SK-N-SH (cell line): ENCODE measurements at regions not wholly inside any gene's neighbourhood (a gene's known extent, or its start where the extent isn't known, plus 50 kb on each side); places are given as distances from the start of the nearest gene placed in this dataset.

ENCODE experiments used
- CTCF ChIA-PET: fragments of 300-600, 350-600 bp; formaldehyde crosslinking; extraction: SDS; loops from one replicate; lab custom pipeline; 2021; lab: Yijun Ruan, JAX
- POLR2A ChIA-PET: fragments of 350-600 bp; sonication (Branson Sonifier 250); formaldehyde crosslinking; extraction: SDS; loops from one replicate; lab custom pipeline; 2020; ENCODE audit warnings: antibody characterized with exemption, inconsistent platforms; lab: Yijun Ruan, JAX
- DNase-seq: peaks from one replicate; pipeline ENCODE4 v3.0.0; 2012
- H2AFZ ChIP-seq: fragments of 200-600 bp; sonication (generic); 2 replicates; pipeline ENCODE4 v1.8.1; 2016; ENCODE audit warnings: antibody characterized with exemption, mild to moderate bottlenecking, low read depth
- H3F3A ChIP-seq: fragments of 200-600 bp; sonication (generic); replicated peaks from 2 replicates; pipeline ENCODE3; 2016; ENCODE audit warnings: antibody characterized with exemption, mild to moderate bottlenecking; ENCODE audit not compliant: insufficient read depth
- H3K27ac ChIP-seq, 2 experiments: fragments of 200-500 bp in 1 of 2; fragments of 200-600 bp in 1 of 2; sonication (Bioruptor generic) in 1 of 2; sonication (generic), shearing (Covaris generic) in 1 of 2; 2 replicates each; pipeline versions ENCODE4 v1.5.1 to v1.6.1; 2014 to 2016; ENCODE audit warnings: low read depth in 2 of 2, inconsistent platforms in 1 of 2, low read length in 1 of 2, mild to moderate bottlenecking in 1 of 2, mixed read lengths in 1 of 2
- H3K27me3 ChIP-seq: fragments of 200-600 bp; sonication (generic), shearing (Covaris generic); 2 replicates; pipeline ENCODE4 v1.6.1; 2016; ENCODE audit warnings: mixed run types; ENCODE audit not compliant: insufficient read depth
- H3K36me3 ChIP-seq, 2 experiments: fragments of 200-500 bp in 1 of 2; fragments of 200-600 bp in 1 of 2; sonication (Bioruptor generic) in 1 of 2; sonication (generic) in 1 of 2; replicated peaks in 1 of 2; 2 replicates each; pipeline versions ENCODE3 to v1.5.1; 2014 to 2016; ENCODE audit warnings: low read length in 1 of 2, mild to moderate bottlenecking in 1 of 2; ENCODE audit not compliant: insufficient read depth in 2 of 2, control insufficient read depth in 1 of 2
- H3K4me1 ChIP-seq, 2 experiments: fragments of 200-500 bp in 1 of 2; fragments of 200-600 bp in 1 of 2; sonication (Bioruptor generic) in 1 of 2; sonication (generic), shearing (Covaris generic) in 1 of 2; 2 replicates each; pipeline versions ENCODE4 v1.5.1 to v1.6.1; 2014 to 2016; ENCODE audit warnings: low read depth in 1 of 2, low read length in 1 of 2, mixed run types in 1 of 2; ENCODE audit not compliant: insufficient read depth in 2 of 2, control insufficient read depth in 1 of 2
- H3K4me2 ChIP-seq: fragments of 200-600 bp; sonication (generic), shearing (Covaris generic); 2 replicates; pipeline ENCODE4 v1.6.1; 2017; ENCODE audit warnings: mixed run types
- H3K4me3 ChIP-seq, 2 experiments: fragments of 200-500 bp in 1 of 2; fragments of 200-600 bp in 1 of 2; sonication (Bioruptor generic) in 1 of 2; sonication (generic), shearing (Covaris generic) in 1 of 2; 2 replicates each; pipeline versions ENCODE4 v1.5.1 to v1.8.1; 2014 to 2016; ENCODE audit warnings: low read depth in 2 of 2, inconsistent platforms in 1 of 2, low read length in 1 of 2, mild to moderate bottlenecking in 1 of 2, mixed read lengths in 1 of 2, moderate library complexity in 1 of 2
- H3K79me2 ChIP-seq: fragments of 200-600 bp; sonication (generic); 2 replicates; pipeline ENCODE4 v1.8.1; 2017; ENCODE audit warnings: mild to moderate bottlenecking; ENCODE audit not compliant: insufficient read depth
- H3K9ac ChIP-seq: fragments of 200-600 bp; sonication (generic); 2 replicates; pipeline ENCODE4 v1.6.1; 2017; ENCODE audit warnings: mixed run types
- H3K9me2 ChIP-seq: fragments of 200-600 bp; sonication (generic); 2 replicates; pipeline ENCODE4 v1.6.1; 2017; ENCODE audit warnings: mixed run types
- H3K9me3 ChIP-seq: fragments of 200-600 bp; sonication (generic); 2 replicates; pipeline ENCODE4 v1.6.1; 2017; ENCODE audit warnings: mixed run types, mild to moderate bottlenecking, moderate library complexity
- H4K20me1 ChIP-seq: fragments of 200-600 bp; sonication (generic); 2 replicates; pipeline ENCODE4 v1.6.1; 2017; ENCODE audit warnings: mild to moderate bottlenecking, mixed run types; ENCODE audit not compliant: insufficient read depth
- CHD2 ChIP-seq: fragments of 150-350 bp; IDR thresholded peaks from 2 replicates; pipeline ENCODE4 v1.6.1; 2018; ENCODE audit warnings: low read length; ENCODE audit not compliant: partially characterized antibody
- ELF1 ChIP-seq: IDR thresholded peaks from 2 replicates; pipeline ENCODE4 v1.4.0; 2012
- EP300 ChIP-seq, 2 experiments: IDR thresholded peaks; 2 replicates each; pipeline versions ENCODE4 v1.4.0 to v1.6.1; 2012; ENCODE audit warnings: borderline replicate concordance in 1 of 2, low read depth in 1 of 2, low read length in 1 of 2
- FOSL2 ChIP-seq: IDR thresholded peaks from 2 replicates; pipeline ENCODE4 v1.4.0; 2012; ENCODE audit warnings: low read depth, mild to moderate bottlenecking, moderate library complexity, borderline replicate concordance
- FOXM1 ChIP-seq: IDR thresholded peaks from 2 replicates; pipeline ENCODE4 v1.4.0; 2012; ENCODE audit warnings: low read depth, mild to moderate bottlenecking
- GABPA ChIP-seq: IDR thresholded peaks from 2 replicates; pipeline ENCODE4 v1.4.0; 2012; ENCODE audit warnings: low read depth, mild to moderate bottlenecking
- GATA2 ChIP-seq: sonication (generic); formaldehyde crosslinking; IDR thresholded peaks from 2 replicates; pipeline ENCODE4 v1.5.0; 2020; ENCODE audit warnings: mild to moderate bottlenecking, missing genetic modification reagents
- JUND ChIP-seq: IDR thresholded peaks from 2 replicates; pipeline ENCODE4 v1.4.0; 2012
- MEF2A ChIP-seq: IDR thresholded peaks from 2 replicates; pipeline ENCODE4 v1.4.0; 2012; ENCODE audit warnings: low read depth, borderline replicate concordance
- NFIC ChIP-seq: IDR thresholded peaks from 2 replicates; pipeline ENCODE4 v1.4.0; 2012; ENCODE audit warnings: borderline replicate concordance
- NRF1 ChIP-seq: IDR thresholded peaks from 2 replicates; pipeline ENCODE4 v1.6.1; 2012; ENCODE audit warnings: low read depth, mild to moderate bottlenecking, low read length
- RFX5 ChIP-seq: IDR thresholded peaks from 2 replicates; pipeline ENCODE4 v1.6.1; 2012; ENCODE audit warnings: mild to moderate bottlenecking, improper control_type of control experiment, low read length
- SIN3A ChIP-seq: IDR thresholded peaks from 2 replicates; pipeline ENCODE4 v1.6.1; 2012; ENCODE audit warnings: low read depth, mild to moderate bottlenecking, low read length, moderate library complexity, borderline replicate concordance
- SMC3 ChIP-seq: IDR thresholded peaks from 2 replicates; pipeline ENCODE4 v1.6.1; 2012; ENCODE audit warnings: low read depth, low read length, improper control_type of control experiment
- TAF1 ChIP-seq: IDR thresholded peaks from 2 replicates; pipeline ENCODE4 v1.6.1; 2012; ENCODE audit warnings: low read depth, mild to moderate bottlenecking, low read length, moderate library complexity, borderline replicate concordance
- TCF12 ChIP-seq: IDR thresholded peaks from 2 replicates; pipeline ENCODE4 v1.4.0; 2012
- WGBS: methylation state at CpG from one replicate; pipeline ENCODE4 v1.1.6; 2017; ENCODE audit warnings: low lambda C conversion rate; 5-methylcytosine and 5-hydroxymethylcytosine counted together
- TF ChIP-seq, protein P1 (sequence below): IDR thresholded peaks from 2 replicates; pipeline ENCODE4 v1.6.1; 2012; ENCODE audit warnings: mild to moderate bottlenecking, low read depth, low read length, moderate library complexity
- TF ChIP-seq, protein P2 (sequence below): fragments of 150-350 bp; IDR thresholded peaks from 2 replicates; pipeline ENCODE4 v1.6.1; 2017; ENCODE audit warnings: antibody characterized with exemption, low read length, low read depth, borderline replicate concordance
- TF ChIP-seq, protein P3 (sequence below): IDR thresholded peaks from 2 replicates; pipeline ENCODE4 v1.4.0; 2012; ENCODE audit warnings: low read depth
- TF ChIP-seq, protein P4 (sequence below): fragments of 200-600 bp; sonication (generic); IDR thresholded peaks from 2 replicates; pipeline ENCODE4 v1.6.1; 2017; ENCODE audit warnings: antibody characterized with exemption, mild to moderate bottlenecking, moderate library complexity

DNA sequence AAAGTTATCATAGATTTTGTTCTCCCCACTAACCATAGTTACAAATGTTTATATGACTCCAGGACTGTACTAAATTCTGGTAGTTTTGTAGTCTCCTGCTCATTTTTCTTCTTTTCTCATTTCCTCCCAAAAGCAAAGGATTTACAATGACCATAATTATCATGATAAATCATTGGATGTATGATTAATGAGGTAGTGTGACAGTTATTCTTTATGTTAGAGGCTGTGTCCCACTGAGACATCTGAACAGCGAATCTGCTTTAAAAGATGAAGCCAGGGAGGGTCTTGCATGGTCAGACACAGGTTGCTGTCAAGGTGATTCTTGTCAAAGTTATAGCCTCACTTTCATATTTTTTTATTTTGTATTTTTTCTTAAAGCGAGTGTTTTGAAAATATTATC lies 285.2 kb upstream of the STXBP5 start:
- H3K79me2 ChIP-seq: no peaks in the 10 kb centered on the region
- DNase-seq: no peak
- H3K9ac ChIP-seq: no peak overlapping the region
- ChIA-PET CTCF (no interaction called here), POLR2A (no interaction called here)
- no peak overlapping the region for H3K4me3 ChIP-seq
- H3K36me3 ChIP-seq: no peaks in the 10 kb centered on the region
- no peak overlapping the region for H3K4me2 ChIP-seq
- peaks cover 9 to 10% of the 10 kb centered on the region in 2 experiments; a peak in 3 of 4 replicates for H3K4me1 ChIP-seq
- H3K9me3 ChIP-seq: no peaks in the 10 kb centered on the region
- WGBS: 98% methylated on average over 2 of the region's 2 CpGs
- no peaks in the 10 kb centered on the region for H4K20me1 ChIP-seq
- no peak overlapping the region for H2AFZ ChIP-seq
- no peaks in the 10 kb centered on the region for H3K27me3 ChIP-seq
- no peaks in the 10 kb centered on the region for H3K9me2 ChIP-seq
- H3K27ac ChIP-seq: no peak overlapping the region
- H3F3A ChIP-seq: peaks cover 27% of the 10 kb centered on the region
- TF ChIP-seq CHD2: no peak
- TF ChIP-seq NFIC: no peak
- TF ChIP-seq RFX5: no peak
- no peak for TF ChIP-seq FOSL2
- TF ChIP-seq, all 33 proteins: peak for 0

DNA sequence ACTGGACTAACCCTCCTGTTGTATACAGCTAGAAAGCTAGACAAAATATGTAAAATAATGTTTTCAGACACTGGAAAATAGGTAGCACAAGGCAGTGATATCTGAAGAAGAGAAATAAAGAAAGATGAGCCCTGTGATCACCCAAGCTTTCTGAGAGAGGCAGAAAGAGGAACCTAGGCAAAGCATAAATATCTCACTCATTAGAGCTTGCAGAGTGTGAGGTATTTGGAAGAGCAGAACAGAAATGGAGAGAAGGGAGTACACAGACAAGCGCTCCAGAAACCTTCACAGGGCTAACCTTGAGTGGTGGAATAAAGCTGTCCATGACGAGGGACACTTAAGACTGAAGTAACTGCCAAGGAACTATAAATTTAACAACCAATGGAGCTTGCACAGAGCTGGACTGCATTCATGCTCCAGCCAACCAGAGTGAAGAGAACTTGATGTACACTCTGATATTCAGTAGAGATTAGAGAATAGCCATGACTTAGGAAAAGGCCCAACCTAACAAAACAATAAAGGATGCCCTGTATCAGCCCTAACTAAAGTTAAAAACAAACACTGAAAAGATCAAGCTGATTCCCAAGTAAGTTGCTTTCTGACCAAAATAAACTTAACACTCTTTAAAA lies 280.9 kb upstream of the STXBP5 start:
- no peaks in the 10 kb centered on the region for H4K20me1 ChIP-seq
- H3K79me2 ChIP-seq: no peaks in the 10 kb centered on the region
- H3K27ac ChIP-seq: no peak overlapping the region
- WGBS: 89% methylated on average over 2 of the region's 2 CpGs
- DNase-seq: no peak
- H3K36me3 ChIP-seq: no peaks in the 10 kb centered on the region
- ChIA-PET POLR2A (no interaction called here), CTCF (interaction anchor here (1.1 kb wide), 1 partner anchor 21 kb away, joined by 4 read pairs; no protein-coding TSS in a partner anchor)
- no peaks in the 10 kb centered on the region for H3K9me3 ChIP-seq
- H2AFZ ChIP-seq: no peak overlapping the region
- no peak overlapping the region for H3K4me3 ChIP-seq
- H3K9ac ChIP-seq: no peak overlapping the region
- TF ChIP-seq TCF12: no peak
- TF ChIP-seq NFIC: no peak
- TF ChIP-seq EP300 (IDR thresholded peaks at IDR 0.05; ENCODE audit: borderline replicate concordance in 1 of 2, low read depth in 1 of 2, low read length in 1 of 2): no peak
- no peak for TF ChIP-seq NRF1
- no peak for TF ChIP-seq SMC3
- TF ChIP-seq JUND: no peak
- TF ChIP-seq, protein P1, sequence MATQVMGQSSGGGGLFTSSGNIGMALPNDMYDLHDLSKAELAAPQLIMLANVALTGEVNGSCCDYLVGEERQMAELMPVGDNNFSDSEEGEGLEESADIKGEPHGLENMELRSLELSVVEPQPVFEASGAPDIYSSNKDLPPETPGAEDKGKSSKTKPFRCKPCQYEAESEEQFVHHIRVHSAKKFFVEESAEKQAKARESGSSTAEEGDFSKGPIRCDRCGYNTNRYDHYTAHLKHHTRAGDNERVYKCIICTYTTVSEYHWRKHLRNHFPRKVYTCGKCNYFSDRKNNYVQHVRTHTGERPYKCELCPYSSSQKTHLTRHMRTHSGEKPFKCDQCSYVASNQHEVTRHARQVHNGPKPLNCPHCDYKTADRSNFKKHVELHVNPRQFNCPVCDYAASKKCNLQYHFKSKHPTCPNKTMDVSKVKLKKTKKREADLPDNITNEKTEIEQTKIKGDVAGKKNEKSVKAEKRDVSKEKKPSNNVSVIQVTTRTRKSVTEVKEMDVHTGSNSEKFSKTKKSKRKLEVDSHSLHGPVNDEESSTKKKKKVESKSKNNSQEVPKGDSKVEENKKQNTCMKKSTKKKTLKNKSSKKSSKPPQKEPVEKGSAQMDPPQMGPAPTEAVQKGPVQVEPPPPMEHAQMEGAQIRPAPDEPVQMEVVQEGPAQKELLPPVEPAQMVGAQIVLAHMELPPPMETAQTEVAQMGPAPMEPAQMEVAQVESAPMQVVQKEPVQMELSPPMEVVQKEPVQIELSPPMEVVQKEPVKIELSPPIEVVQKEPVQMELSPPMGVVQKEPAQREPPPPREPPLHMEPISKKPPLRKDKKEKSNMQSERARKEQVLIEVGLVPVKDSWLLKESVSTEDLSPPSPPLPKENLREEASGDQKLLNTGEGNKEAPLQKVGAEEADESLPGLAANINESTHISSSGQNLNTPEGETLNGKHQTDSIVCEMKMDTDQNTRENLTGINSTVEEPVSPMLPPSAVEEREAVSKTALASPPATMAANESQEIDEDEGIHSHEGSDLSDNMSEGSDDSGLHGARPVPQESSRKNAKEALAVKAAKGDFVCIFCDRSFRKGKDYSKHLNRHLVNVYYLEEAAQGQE: no peak
- TF ChIP-seq, protein P2, sequence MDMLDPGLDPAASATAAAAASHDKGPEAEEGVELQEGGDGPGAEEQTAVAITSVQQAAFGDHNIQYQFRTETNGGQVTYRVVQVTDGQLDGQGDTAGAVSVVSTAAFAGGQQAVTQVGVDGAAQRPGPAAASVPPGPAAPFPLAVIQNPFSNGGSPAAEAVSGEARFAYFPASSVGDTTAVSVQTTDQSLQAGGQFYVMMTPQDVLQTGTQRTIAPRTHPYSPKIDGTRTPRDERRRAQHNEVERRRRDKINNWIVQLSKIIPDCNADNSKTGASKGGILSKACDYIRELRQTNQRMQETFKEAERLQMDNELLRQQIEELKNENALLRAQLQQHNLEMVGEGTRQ: no peak
- TF ChIP-seq ELF1: no peak
- no peak for TF ChIP-seq GATA2 (CRISPR knock-in tag)
- TF ChIP-seq GABPA: no peak
- no peak for TF ChIP-seq TAF1
- no peak for TF ChIP-seq SIN3A
- TF ChIP-seq, protein P3, sequence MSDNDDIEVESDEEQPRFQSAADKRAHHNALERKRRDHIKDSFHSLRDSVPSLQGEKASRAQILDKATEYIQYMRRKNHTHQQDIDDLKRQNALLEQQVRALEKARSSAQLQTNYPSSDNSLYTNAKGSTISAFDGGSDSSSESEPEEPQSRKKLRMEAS: no peak
- TF ChIP-seq, protein P4, sequence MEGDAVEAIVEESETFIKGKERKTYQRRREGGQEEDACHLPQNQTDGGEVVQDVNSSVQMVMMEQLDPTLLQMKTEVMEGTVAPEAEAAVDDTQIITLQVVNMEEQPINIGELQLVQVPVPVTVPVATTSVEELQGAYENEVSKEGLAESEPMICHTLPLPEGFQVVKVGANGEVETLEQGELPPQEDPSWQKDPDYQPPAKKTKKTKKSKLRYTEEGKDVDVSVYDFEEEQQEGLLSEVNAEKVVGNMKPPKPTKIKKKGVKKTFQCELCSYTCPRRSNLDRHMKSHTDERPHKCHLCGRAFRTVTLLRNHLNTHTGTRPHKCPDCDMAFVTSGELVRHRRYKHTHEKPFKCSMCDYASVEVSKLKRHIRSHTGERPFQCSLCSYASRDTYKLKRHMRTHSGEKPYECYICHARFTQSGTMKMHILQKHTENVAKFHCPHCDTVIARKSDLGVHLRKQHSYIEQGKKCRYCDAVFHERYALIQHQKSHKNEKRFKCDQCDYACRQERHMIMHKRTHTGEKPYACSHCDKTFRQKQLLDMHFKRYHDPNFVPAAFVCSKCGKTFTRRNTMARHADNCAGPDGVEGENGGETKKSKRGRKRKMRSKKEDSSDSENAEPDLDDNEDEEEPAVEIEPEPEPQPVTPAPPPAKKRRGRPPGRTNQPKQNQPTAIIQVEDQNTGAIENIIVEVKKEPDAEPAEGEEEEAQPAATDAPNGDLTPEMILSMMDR: no peak
- TF ChIP-seq MEF2A: no peak
- TF ChIP-seq FOXM1: no peak
- no peaks in the 10 kb centered on the region for H3K4me1 ChIP-seq
- no peaks in the 10 kb centered on the region for H3K27me3 ChIP-seq
- no peaks in the 10 kb centered on the region for H3K9me2 ChIP-seq
- no peaks in the 10 kb centered on the region for H3F3A ChIP-seq
- no peak overlapping the region for H3K4me2 ChIP-seq
